Neural crest cell (in vitro differentiated cells): ENCODE measurements at regions not wholly inside any gene's neighbourhood (a gene's known extent, or its start where the extent isn't known, plus 50 kb on each side); places are given as distances from the start of the nearest gene placed in this dataset.

Source experiments
- DNase-seq: peaks from one replicate; pipeline ENCODE4 v3.0.0; 2021; ENCODE audit warnings: low read depth, mixed read lengths, low spot score
- H3K27ac Mint-ChIP-seq: one replicate; pipeline ENCODE4 v1.8.0; 2021; ENCODE audit warnings: mild to moderate bottlenecking, mixed read lengths; ENCODE audit not compliant: unreplicated experiment
- H3K27me3 Mint-ChIP-seq: 2 replicates; pipeline ENCODE4 v1.8.0; 2021; ENCODE audit warnings: low read depth, mild to moderate bottlenecking, mixed read lengths
- H3K36me3 Mint-ChIP-seq: 2 replicates; pipeline ENCODE4 v1.8.0; 2021; ENCODE audit warnings: low read depth, mild to moderate bottlenecking, mixed read lengths
- H3K4me1 Mint-ChIP-seq: 2 replicates; pipeline ENCODE4 v1.8.0; 2021; ENCODE audit warnings: mixed read lengths
- H3K4me3 Mint-ChIP-seq: one replicate; pipeline ENCODE4 v1.8.0; 2021; ENCODE audit warnings: mild to moderate bottlenecking, mixed read lengths
- H3K9me3 Mint-ChIP-seq: 2 replicates; pipeline ENCODE4 v1.8.0; 2021; ENCODE audit warnings: mixed read lengths
- TF ChIP-seq, protein P1 (sequence below): fragments of 200-600 bp; sonication (generic); conservative IDR thresholded peaks from 2 replicates; pipeline ENCODE4 v1.5.0; 2021; ENCODE audit warnings: antibody characterized with exemption, mild to moderate bottlenecking

DNA sequence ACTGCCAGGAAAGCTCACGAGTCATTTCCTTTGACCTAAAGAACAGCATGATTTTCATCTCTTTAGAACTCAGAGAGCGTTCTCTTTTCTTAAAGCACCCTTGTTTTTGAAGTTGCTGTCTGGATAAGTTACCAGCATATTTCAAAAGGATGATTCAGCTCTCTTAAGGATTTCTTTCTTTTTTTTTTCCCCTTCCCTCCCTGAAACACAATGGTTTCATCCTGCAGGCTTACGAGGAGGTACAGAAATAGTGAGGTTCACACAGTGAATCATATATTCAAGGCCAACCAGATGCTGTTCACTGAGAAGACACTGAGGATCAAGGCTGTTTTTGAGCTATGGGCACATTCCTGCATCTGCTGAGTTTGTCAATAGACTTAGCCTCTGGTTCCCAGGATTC is 257.2 kb downstream of the KIF4B start:
- H3K27ac Mint-ChIP-seq, result no peak overlapping the region
- TF ChIP-seq, protein P1, sequence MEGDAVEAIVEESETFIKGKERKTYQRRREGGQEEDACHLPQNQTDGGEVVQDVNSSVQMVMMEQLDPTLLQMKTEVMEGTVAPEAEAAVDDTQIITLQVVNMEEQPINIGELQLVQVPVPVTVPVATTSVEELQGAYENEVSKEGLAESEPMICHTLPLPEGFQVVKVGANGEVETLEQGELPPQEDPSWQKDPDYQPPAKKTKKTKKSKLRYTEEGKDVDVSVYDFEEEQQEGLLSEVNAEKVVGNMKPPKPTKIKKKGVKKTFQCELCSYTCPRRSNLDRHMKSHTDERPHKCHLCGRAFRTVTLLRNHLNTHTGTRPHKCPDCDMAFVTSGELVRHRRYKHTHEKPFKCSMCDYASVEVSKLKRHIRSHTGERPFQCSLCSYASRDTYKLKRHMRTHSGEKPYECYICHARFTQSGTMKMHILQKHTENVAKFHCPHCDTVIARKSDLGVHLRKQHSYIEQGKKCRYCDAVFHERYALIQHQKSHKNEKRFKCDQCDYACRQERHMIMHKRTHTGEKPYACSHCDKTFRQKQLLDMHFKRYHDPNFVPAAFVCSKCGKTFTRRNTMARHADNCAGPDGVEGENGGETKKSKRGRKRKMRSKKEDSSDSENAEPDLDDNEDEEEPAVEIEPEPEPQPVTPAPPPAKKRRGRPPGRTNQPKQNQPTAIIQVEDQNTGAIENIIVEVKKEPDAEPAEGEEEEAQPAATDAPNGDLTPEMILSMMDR, result no peak
- peaks cover 3% of the 10 kb centered on the region for H3K27me3 Mint-ChIP-seq
- no peak for DNase-seq
- no peak overlapping the region for H3K4me3 Mint-ChIP-seq
- H3K36me3 Mint-ChIP-seq, result no peaks in the 10 kb centered on the region
- peaks cover 2% of the 10 kb centered on the region for H3K9me3 Mint-ChIP-seq
- H3K4me1 Mint-ChIP-seq, result peaks cover 28% of the 10 kb centered on the region

DNA sequence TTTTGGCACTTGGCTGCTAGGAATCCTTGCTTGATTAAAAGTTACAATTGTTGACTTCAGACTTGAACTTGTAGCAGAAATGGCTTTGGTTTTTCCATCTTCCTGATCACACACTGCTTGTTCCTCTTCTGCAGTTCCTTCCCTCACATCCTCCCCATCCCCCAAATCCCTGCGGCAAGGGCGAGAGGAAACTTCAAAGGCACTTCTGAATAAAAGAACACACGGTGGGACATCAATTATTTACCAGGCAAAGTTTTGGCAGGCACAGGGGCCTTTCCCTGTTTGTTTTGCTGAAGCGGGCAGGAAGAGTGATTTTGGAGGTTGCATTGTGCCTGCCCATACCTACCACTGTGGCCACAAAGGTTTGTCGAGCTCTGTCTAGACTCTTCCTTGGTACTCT is 260.9 kb downstream of the KIF4B start:
- Mint-ChIP-seq H3K4me1 (peaks cover 28% of the 10 kb centered on the region), H3K4me3 (no peak overlapping the region), H3K9me3 (no peaks in the 10 kb centered on the region), H3K27me3 (no peaks in the 10 kb centered on the region), H3K36me3 (no peaks in the 10 kb centered on the region), H3K27ac (no peak overlapping the region)
- DNase-seq, result no peak
- TF ChIP-seq, protein P1, result no peak

DNA sequence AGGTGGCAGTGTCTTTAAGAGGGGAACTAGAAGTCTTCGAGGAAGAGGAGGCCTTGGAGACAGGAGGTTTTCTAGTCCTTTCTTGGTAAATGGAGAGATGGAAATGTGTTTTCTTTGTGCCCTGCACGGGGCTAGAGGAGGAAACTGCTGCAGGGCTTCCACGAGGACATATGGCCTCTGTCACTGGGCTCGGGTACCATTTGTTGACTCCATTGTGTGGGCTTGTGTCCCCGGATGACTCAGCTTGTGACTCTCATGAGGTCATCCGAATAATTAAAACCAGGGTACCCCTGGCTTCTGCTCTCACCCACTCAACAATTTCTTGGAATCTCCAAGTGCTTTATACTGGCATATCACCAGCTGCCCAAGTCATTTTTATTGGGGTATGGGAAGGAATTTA is 261.7 kb downstream of the KIF4B start:
- H3K27ac Mint-ChIP-seq, result no peak overlapping the region
- H3K4me1 Mint-ChIP-seq, result peaks cover 28% of the 10 kb centered on the region
- H3K36me3 Mint-ChIP-seq, result no peaks in the 10 kb centered on the region
- H3K4me3 Mint-ChIP-seq, result no peak overlapping the region
- TF ChIP-seq, protein P1, result no peak
- no peak for DNase-seq
- H3K27me3 Mint-ChIP-seq, result no peaks in the 10 kb centered on the region
- H3K9me3 Mint-ChIP-seq, result no peaks in the 10 kb centered on the region

GRCh38 chr5:155276231-155276630 is 262.7 kb downstream of the KIF4B start:
- TF ChIP-seq, protein P1, result no peak
- Mint-ChIP-seq H3K27ac (no peak overlapping the region), H3K9me3 (no peaks in the 10 kb centered on the region), H3K36me3 (no peaks in the 10 kb centered on the region), H3K4me3 (no peak overlapping the region), H3K27me3 (no peaks in the 10 kb centered on the region), H3K4me1 (peaks cover 18% of the 10 kb centered on the region)
- no peak for DNase-seq

GRCh38 chr5:155278532-155278931 is 265.0 kb downstream of the KIF4B start:
- H3K9me3 Mint-ChIP-seq, result no peaks in the 10 kb centered on the region
- H3K4me1 Mint-ChIP-seq, result peaks cover 19% of the 10 kb centered on the region
- no peak overlapping the region for H3K27ac Mint-ChIP-seq
- TF ChIP-seq, protein P1, result no peak
- no peaks in the 10 kb centered on the region for H3K36me3 Mint-ChIP-seq
- no peak for DNase-seq
- H3K27me3 Mint-ChIP-seq, result no peaks in the 10 kb centered on the region
- no peak overlapping the region for H3K4me3 Mint-ChIP-seq
